Gastroesophageal sphincter (tissue), 4 donors: ENCODE measurements at regions not wholly inside any gene's neighbourhood (a gene's known extent, or its start where the extent isn't known, plus 50 kb on each side); places are given as distances from the start of the nearest gene placed in this dataset.

Experiments
- ATAC-seq: fragments of 150-250 bp; one replicate; pipeline ENCODE4 v1.9.1; 2016; ENCODE audit warnings: mild to moderate bottlenecking, moderate library complexity
- H3K27ac ChIP-seq, 4 donors: fragments of 200-600 bp; sonication (generic) in 3 of 4; 1 replicate in 3 of 4; 2 replicates in 1 of 4; pipeline ENCODE4 v1.5.1; 2016 to 2019
- H3K27me3 ChIP-seq: fragments of 200-600 bp; sonication (generic); one replicate; pipeline ENCODE4 v1.5.1; 2019
- H3K36me3 ChIP-seq, 2 donors: fragments of 200-600 bp; sonication (generic); one replicate each; pipeline ENCODE4 v1.5.1; 2019; ENCODE audit warnings: control low read depth in 1 of 2
- H3K4me1 ChIP-seq, 3 donors: fragments of 200-600 bp; sonication (generic); 1 replicate in 2 of 3; 2 replicates in 1 of 3; pipeline ENCODE4 v1.5.1; 2016 to 2019; ENCODE audit warnings: control low read depth in 2 of 3
- H3K4me3 ChIP-seq, 2 donors: fragments of 200-600 bp; sonication (generic); one replicate each; pipeline ENCODE4 v1.5.1; 2019; ENCODE audit warnings: mild to moderate bottlenecking in 1 of 2, moderate library complexity in 1 of 2
- H3K9me3 ChIP-seq, 3 donors: fragments of 200-600 bp; sonication (generic); one replicate each; pipeline ENCODE4 v1.5.1; 2017 to 2019; ENCODE audit warnings: control low read depth in 2 of 3
- CTCF ChIP-seq, 4 experiments: fragments of 200-600 bp in 2 of 4; fragments of 450-650 bp in 2 of 4; sonication (generic) in 1 of 4; IDR thresholded peaks; one replicate each; pipeline ENCODE4 v1.5.1; 2017 to 2019; ENCODE audit warnings: antibody characterized with exemption in 4 of 4, mild to moderate bottlenecking in 2 of 4, moderate library complexity in 2 of 4
- EP300 ChIP-seq: sonication (generic); formaldehyde crosslinking; IDR thresholded peaks from one replicate; pipeline ENCODE4 v1.6.1; 2017; ENCODE audit warnings: antibody characterized with exemption, mild to moderate bottlenecking
- POLR2A ChIP-seq, 2 donors: fragments of 450-650 bp; IDR thresholded peaks; one replicate each; pipeline ENCODE4 v1.6.1; 2017; ENCODE audit warnings: antibody characterized with exemption in 2 of 2, mild to moderate bottlenecking in 2 of 2, moderate library complexity in 1 of 2
- POLR2AphosphoS5 ChIP-seq: sonication (generic); formaldehyde crosslinking; IDR thresholded peaks from one replicate; pipeline ENCODE4 v1.6.1; 2017; ENCODE audit warnings: antibody characterized with exemption
- WGBS, 2 donors: methylation state at CpG; one replicate each; pipeline ENCODE4 v1.1.5; 2018; ENCODE audit warnings: low coverage in 1 of 2; 5-methylcytosine and 5-hydroxymethylcytosine counted together

GRCh38 chr6:156543431-156543830 lies 233.7 kb upstream of the ARID1B start:
- Histone ChIP-seq H3K27me3 (no peaks in the 10 kb centered on the region), H3K4me1 (no peaks in the 10 kb centered on the region), H3K4me3 (no peak overlapping the region), H3K9me3 (no peaks in the 10 kb centered on the region), H3K27ac (no peak overlapping the region), H3K36me3 (no peaks in the 10 kb centered on the region)
- no peak for ATAC-seq
- WGBS, 2 donors, result 82% methylated on average over 3 of the region's 5 CpGs; no CpG with 5 or more reads in 1 of the 2 donors
- TF ChIP-seq POLR2AphosphoS5, result no peak

- no peak for ATAC-seq
- no peaks in the 10 kb centered on the region for H3K27me3 ChIP-seq
- WGBS, 2 donors, result 69 to 78% methylated on average over 6 to 7 of the region's 16 CpGs
Observed at GRCh38 chr6:156538875-156539660, 238.1 kb upstream of the ARID1B start.

GRCh38 chr6:156534594-156534993 lies 242.6 kb upstream of the ARID1B start:
- H3K36me3 ChIP-seq, result no peaks in the 10 kb centered on the region
- H3K27ac ChIP-seq, result no peak overlapping the region
- 43 to 83% methylated on average over 1 to 3 of the region's 3 CpGs for WGBS, 2 donors
- no peak for ATAC-seq
- H3K9me3 ChIP-seq, result no peaks in the 10 kb centered on the region
- no peak for TF ChIP-seq CTCF (IDR thresholded peaks at IDR 0.05)
- no peak for TF ChIP-seq EP300
- no peak for TF ChIP-seq POLR2A (IDR thresholded peaks at IDR 0.05)
- no peak for TF ChIP-seq POLR2AphosphoS5
- no peaks in the 10 kb centered on the region for H3K27me3 ChIP-seq
- H3K4me1 ChIP-seq, result no peaks in the 10 kb centered on the region
- H3K4me3 ChIP-seq, result no peak overlapping the region

More at GRCh38 chr6:156538875-156539660, 238.1 kb upstream of the ARID1B start:
- Histone ChIP-seq H3K4me3 (no peak overlapping the region), H3K27ac (no peak overlapping the region), H3K36me3 (no peaks in the 10 kb centered on the region), H3K9me3 (no peaks in the 10 kb centered on the region), H3K4me1 (no peaks in the 10 kb centered on the region)
- TF ChIP-seq EP300 (no peak), POLR2A (IDR thresholded peaks at IDR 0.05) (no peak), POLR2AphosphoS5 (no peak), CTCF (IDR thresholded peaks at IDR 0.05) (no peak)

- no peak for ATAC-seq
- H3K9me3 ChIP-seq, result no peaks in the 10 kb centered on the region
- H3K36me3 ChIP-seq, result no peaks in the 10 kb centered on the region
- 0 to 40% methylated on average over 3 to 4 of the region's 4 CpGs for WGBS, 2 donors
- TF ChIP-seq POLR2A (IDR thresholded peaks at IDR 0.05) (no peak), POLR2AphosphoS5 (no peak), EP300 (no peak), CTCF (IDR thresholded peaks at IDR 0.05) (no peak)
- H3K27me3 ChIP-seq, result no peaks in the 10 kb centered on the region
- H3K4me3 ChIP-seq, result no peak overlapping the region
- no peak overlapping the region for H3K27ac ChIP-seq
- H3K4me1 ChIP-seq, result no peaks in the 10 kb centered on the region
Observed at GRCh38 chr6:156533872-156534524, 243.2 kb upstream of the ARID1B start.

- no peak for TF ChIP-seq POLR2A (IDR thresholded peaks at IDR 0.05)
- TF ChIP-seq POLR2AphosphoS5, result no peak
- TF ChIP-seq EP300, result no peak
- no peak for TF ChIP-seq CTCF (IDR thresholded peaks at IDR 0.05)
- Histone ChIP-seq H3K36me3 (no peaks in the 10 kb centered on the region), H3K9me3 (no peaks in the 10 kb centered on the region), H3K4me3 (no peak overlapping the region), H3K27ac (no peak overlapping the region), H3K4me1 (no peaks in the 10 kb centered on the region), H3K27me3 (no peaks in the 10 kb centered on the region)
- 70 to 92% methylated on average over 5 of the region's 7 CpGs for WGBS, 2 donors
- no peak for ATAC-seq
Observed at GRCh38 chr6:156526081-156526480, 251.1 kb upstream of the ARID1B start.
